OCI-LY1 (cell line): ENCODE measurements at regions not wholly inside any gene's neighbourhood (a gene's known extent, or its start where the extent isn't known, plus 50 kb on each side); places are given as distances from the start of the nearest gene placed in this dataset.

Source experiments
- H2AFZ ChIP-seq: fragments of 200-600 bp; sonication (generic), shearing (Covaris generic); 2 replicates; pipeline ENCODE4 v1.6.0; 2014; ENCODE audit warnings: antibody characterized with exemption, mild to moderate bottlenecking, low read length
- H3F3A ChIP-seq: fragments of 200-600 bp; sonication (generic), shearing (Covaris generic); 2 replicates; pipeline ENCODE4 v1.6.0; 2014; ENCODE audit warnings: mild to moderate bottlenecking, antibody characterized with exemption, low read length, moderate library complexity; ENCODE audit not compliant: insufficient read depth
- H3K27ac ChIP-seq: fragments of 200-600 bp; sonication (generic); 2 replicates; pipeline ENCODE4 v1.5.1; 2014; ENCODE audit warnings: low read length, mixed run types, mild to moderate bottlenecking, low read depth; ENCODE audit not compliant: poor library complexity, severe bottlenecking
- H3K27me3 ChIP-seq: fragments of 200-600 bp; sonication (generic); 2 replicates; pipeline ENCODE4 v1.6.0; 2014; ENCODE audit warnings: antibody characterized with exemption, mild to moderate bottlenecking, low read length, moderate library complexity; ENCODE audit not compliant: insufficient read depth
- H3K36me3 ChIP-seq: fragments of 200-600 bp; sonication (generic); 2 replicates; pipeline ENCODE4 v1.6.1; 2014; ENCODE audit warnings: mild to moderate bottlenecking, antibody characterized with exemption, low read length, moderate library complexity, mixed read lengths; ENCODE audit not compliant: insufficient read depth
- H3K4me1 ChIP-seq: fragments of 200-600 bp; sonication (generic); 2 replicates; pipeline ENCODE4 v1.5.1; 2014; ENCODE audit warnings: mild to moderate bottlenecking, low read length, moderate library complexity; ENCODE audit not compliant: insufficient read depth, severe bottlenecking
- H3K4me2 ChIP-seq: fragments of 200-600 bp; sonication (generic), shearing (Covaris generic); 2 replicates; pipeline ENCODE4 v1.6.1; 2014; ENCODE audit warnings: low read length
- H3K4me3 ChIP-seq: fragments of 200-600 bp; sonication (generic); 2 replicates; pipeline ENCODE4 v1.5.1; 2014; ENCODE audit warnings: low read length, low read depth, mild to moderate bottlenecking, mixed read lengths; ENCODE audit not compliant: poor library complexity, severe bottlenecking
- H3K79me2 ChIP-seq: fragments of 200-600 bp; shearing (Covaris generic); 2 replicates; pipeline ENCODE4 v1.6.1; 2016; ENCODE audit warnings: mixed run types, low read length, mixed read lengths; ENCODE audit not compliant: insufficient read depth
- H3K9ac ChIP-seq: fragments of 200-600 bp; sonication (generic), shearing (Covaris generic); 2 replicates; pipeline ENCODE4 v1.6.1; 2014; ENCODE audit warnings: mild to moderate bottlenecking, low read length, mixed read lengths
- H3K9me2 ChIP-seq: fragments of 200-600 bp; sonication (generic), shearing (Covaris generic); 2 replicates; pipeline ENCODE4 v1.6.1; 2014; ENCODE audit warnings: low read depth, mild to moderate bottlenecking, low read length, mixed read lengths
- H3K9me3 ChIP-seq: fragments of 200-600 bp; shearing (Covaris generic); 2 replicates; pipeline ENCODE4 v1.6.1; 2014; ENCODE audit warnings: low read length, mixed read lengths
- H4K20me1 ChIP-seq: fragments of 200-600 bp; sonication (generic), shearing (Covaris generic); 2 replicates; pipeline ENCODE4 v1.6.0; 2016; ENCODE audit warnings: mild to moderate bottlenecking, low read length; ENCODE audit not compliant: insufficient read depth
- CTCF ChIP-seq: fragments of 200-600 bp; sonication (generic), shearing (Covaris generic); IDR thresholded peaks from 2 replicates; pipeline ENCODE4 v1.5.1; 2017; ENCODE audit warnings: mild to moderate bottlenecking, antibody characterized with exemption, low read length, moderate library complexity, mixed read lengths
- EZH2 ChIP-seq: fragments of 200-600 bp; sonication (generic), shearing (Covaris generic); IDR thresholded peaks from 2 replicates; pipeline ENCODE4 v1.8.0; 2017; ENCODE audit warnings: borderline replicate concordance, mixed run types, mild to moderate bottlenecking, antibody characterized with exemption, low read length, moderate library complexity, mixed read lengths

DNA sequence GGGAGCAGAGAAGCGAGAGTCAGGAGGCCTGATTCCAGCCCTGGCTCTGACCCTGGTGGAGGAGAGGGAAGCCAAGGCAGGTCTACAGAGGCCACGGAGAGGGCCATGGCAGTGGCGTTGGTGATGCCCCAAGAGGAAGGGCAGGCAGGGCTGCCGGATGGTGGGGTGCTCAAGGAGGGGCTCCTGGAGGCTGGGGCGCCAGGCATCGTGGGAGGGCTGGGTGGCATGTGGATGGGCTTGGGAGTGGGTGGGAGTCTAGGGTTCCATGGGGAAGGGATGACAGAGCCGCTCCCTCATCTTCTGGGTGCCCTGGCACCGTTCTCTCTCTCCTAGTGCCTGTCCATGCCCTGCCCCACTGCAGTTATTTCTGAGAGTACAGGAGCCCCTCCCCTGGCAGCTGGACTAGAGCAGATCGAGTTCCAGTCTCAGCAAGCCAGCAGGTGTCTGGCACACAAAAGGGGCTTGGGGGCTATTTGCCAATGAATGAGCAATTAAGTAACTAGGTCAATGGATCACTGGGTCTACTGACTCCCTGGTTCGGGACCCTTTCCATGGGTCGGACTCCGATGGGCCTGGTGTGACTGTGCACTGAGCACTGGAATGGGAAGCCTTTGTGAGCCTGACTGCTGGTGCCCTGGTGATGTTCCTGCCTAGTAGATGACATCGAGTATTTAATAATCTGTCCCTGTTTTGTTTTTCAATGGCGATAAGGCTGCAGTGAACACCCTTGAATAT lies 570.0 kb downstream of the TBC1D22A start:
- Histone ChIP-seq H3K9me3 (no peaks in the 10 kb centered on the region), H2AFZ (no peak overlapping the region), H4K20me1 (no peaks in the 10 kb centered on the region), H3K4me1 (no peaks in the 10 kb centered on the region), H3F3A (no peaks in the 10 kb centered on the region), H3K27me3 (no peaks in the 10 kb centered on the region), H3K79me2 (no peaks in the 10 kb centered on the region), H3K4me3 (no peak overlapping the region), H3K27ac (no peak overlapping the region), H3K4me2 (no peak overlapping the region), H3K36me3 (no peaks in the 10 kb centered on the region), H3K9ac (no peak overlapping the region), H3K9me2 (no peaks in the 10 kb centered on the region)
- TF ChIP-seq CTCF = no peak
- TF ChIP-seq EZH2 = no peak

DNA sequence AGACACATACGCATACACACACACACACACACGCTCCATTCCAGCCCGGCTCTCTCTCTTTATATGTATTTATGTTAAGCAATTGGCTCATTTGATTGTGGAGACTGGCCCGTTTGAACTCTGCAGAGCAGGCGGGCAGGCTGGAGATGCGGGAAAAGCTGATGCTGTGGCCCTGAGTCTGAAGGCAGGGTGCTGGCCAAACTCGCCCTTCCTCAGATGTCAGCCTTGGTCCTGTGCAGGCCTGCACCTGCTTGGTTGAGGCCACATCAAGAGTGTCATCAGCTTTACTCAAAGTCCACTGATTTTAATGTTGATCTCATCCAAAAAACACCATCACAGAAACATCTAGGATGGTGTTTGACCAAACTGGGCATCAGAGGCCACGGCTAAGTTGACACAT lies 569.3 kb downstream of the TBC1D22A start:
- Histone ChIP-seq H3K9me2 (no peaks in the 10 kb centered on the region), H3K9me3 (no peaks in the 10 kb centered on the region), H3K36me3 (no peaks in the 10 kb centered on the region), H3K4me1 (no peaks in the 10 kb centered on the region), H3K4me3 (no peak overlapping the region), H3K4me2 (no peak overlapping the region), H3F3A (no peaks in the 10 kb centered on the region), H3K27me3 (no peaks in the 10 kb centered on the region), H3K27ac (no peak overlapping the region), H3K9ac (no peak overlapping the region), H2AFZ (no peak overlapping the region), H3K79me2 (no peaks in the 10 kb centered on the region), H4K20me1 (no peaks in the 10 kb centered on the region)
- TF ChIP-seq CTCF (no peak), EZH2 (no peak)

DNA sequence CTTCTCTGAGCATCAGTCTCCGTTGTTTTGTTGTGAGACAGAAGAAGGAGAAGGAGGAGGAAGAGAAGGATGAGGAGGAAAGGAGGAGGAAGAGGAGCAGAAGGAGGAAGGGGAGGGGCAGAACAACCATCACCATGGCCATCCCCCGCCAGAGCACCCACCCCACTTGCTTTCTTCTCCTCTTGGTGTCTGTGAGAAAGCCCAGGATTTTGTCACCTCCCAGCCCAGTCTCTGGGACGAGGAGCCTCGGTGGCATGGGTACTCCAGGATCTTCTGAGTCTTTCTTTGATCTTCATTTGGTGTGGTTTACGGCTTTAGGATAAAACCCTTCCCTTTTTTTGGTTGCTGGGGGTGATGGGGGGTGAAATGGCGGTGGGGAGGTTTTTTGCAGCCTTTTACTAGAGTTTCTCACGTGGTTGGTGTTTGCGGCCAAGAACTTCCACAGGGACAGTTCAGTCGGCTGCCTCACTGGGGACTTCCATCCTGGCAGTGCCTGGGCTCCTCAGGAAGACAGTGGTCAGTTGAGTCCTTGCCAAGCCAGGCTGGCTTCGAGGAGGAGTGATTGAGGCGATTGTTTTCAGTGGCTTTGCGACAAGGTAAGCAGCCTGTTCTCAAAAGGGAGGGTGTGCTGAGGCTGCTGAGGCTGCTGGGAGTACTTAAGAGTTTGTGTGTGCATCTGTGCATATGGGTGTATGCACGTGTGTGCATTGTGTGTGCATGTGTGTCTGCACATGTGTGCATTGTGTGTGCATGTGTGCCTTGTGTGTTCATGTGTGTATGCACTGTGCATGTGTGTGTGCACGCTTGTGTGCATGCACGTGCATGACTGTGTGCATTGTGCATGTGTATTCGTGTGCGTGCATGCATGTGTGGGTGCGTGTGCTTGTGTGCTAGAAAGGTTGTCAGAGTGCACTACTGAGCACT lies 567.5 kb downstream of the TBC1D22A start:
- H3K4me3 ChIP-seq = no peak overlapping the region
- H3K9me3 ChIP-seq = no peaks in the 10 kb centered on the region
- no peak overlapping the region for H3K4me2 ChIP-seq
- H3K27ac ChIP-seq = no peak overlapping the region
- H3K9me2 ChIP-seq = no peaks in the 10 kb centered on the region
- H4K20me1 ChIP-seq = no peaks in the 10 kb centered on the region
- no peaks in the 10 kb centered on the region for H3K4me1 ChIP-seq
- H3K9ac ChIP-seq = no peak overlapping the region
- TF ChIP-seq CTCF (no peak), EZH2 (no peak)
- no peaks in the 10 kb centered on the region for H3K36me3 ChIP-seq
- H3K27me3 ChIP-seq = no peaks in the 10 kb centered on the region
- no peaks in the 10 kb centered on the region for H3F3A ChIP-seq
- no peak overlapping the region for H2AFZ ChIP-seq
- H3K79me2 ChIP-seq = no peaks in the 10 kb centered on the region
